OCI-LY3 (cell line): ENCODE measurements at regions not wholly inside any gene's neighbourhood (a gene's known extent, or its start where the extent isn't known, plus 50 kb on each side); places are given as distances from the start of the nearest gene placed in this dataset.

Experiments used
- EZH2phosphoT487 ChIP-seq: fragments of 200-600 bp; shearing (Covaris generic); IDR thresholded peaks from 2 replicates; pipeline ENCODE4 v1.6.1; 2018; ENCODE audit warnings: antibody characterized with exemption, mixed run types, low read depth
- TF ChIP-seq, protein P1 (sequence below): fragments of 200-600, 300-600 bp; sonication (generic); IDR thresholded peaks from 2 replicates; pipeline ENCODE4 v1.5.1; 2014; ENCODE audit warnings: antibody characterized with exemption, low read length, low read depth

DNA sequence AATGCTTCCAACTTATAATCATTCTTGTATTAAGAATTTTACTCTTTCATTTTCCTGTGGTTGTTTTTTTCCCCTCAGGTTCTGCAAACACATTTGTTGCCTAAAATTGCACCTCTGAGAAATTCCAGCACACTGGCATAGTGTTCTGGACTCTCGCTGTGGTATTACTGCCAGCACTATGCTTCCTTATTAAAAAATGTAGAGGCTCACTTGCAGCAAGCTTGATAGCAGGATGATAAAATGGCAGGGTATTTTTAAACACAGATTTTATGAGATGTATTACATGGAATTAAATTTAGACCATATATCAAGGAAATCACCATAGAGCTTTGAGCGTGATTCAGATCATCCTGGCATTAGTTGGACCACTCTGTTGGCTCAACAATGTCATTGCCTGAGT is 416.7 kb upstream of the AKR1E2 start:
- no peak for TF ChIP-seq EZH2phosphoT487
- TF ChIP-seq, protein P1, sequence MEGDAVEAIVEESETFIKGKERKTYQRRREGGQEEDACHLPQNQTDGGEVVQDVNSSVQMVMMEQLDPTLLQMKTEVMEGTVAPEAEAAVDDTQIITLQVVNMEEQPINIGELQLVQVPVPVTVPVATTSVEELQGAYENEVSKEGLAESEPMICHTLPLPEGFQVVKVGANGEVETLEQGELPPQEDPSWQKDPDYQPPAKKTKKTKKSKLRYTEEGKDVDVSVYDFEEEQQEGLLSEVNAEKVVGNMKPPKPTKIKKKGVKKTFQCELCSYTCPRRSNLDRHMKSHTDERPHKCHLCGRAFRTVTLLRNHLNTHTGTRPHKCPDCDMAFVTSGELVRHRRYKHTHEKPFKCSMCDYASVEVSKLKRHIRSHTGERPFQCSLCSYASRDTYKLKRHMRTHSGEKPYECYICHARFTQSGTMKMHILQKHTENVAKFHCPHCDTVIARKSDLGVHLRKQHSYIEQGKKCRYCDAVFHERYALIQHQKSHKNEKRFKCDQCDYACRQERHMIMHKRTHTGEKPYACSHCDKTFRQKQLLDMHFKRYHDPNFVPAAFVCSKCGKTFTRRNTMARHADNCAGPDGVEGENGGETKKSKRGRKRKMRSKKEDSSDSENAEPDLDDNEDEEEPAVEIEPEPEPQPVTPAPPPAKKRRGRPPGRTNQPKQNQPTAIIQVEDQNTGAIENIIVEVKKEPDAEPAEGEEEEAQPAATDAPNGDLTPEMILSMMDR = no peak
